Skin of body (tissue), 1 donor: ENCODE measurements at regions not wholly inside any gene's neighbourhood (a gene's known extent, or its start where the extent isn't known, plus 50 kb on each side); places are given as distances from the start of the nearest gene placed in this dataset.

Experiments used
- DNase-seq: peaks from one replicate; lab custom pipeline; 2025; lab: John Stamatoyannopoulos, UW

DNA sequence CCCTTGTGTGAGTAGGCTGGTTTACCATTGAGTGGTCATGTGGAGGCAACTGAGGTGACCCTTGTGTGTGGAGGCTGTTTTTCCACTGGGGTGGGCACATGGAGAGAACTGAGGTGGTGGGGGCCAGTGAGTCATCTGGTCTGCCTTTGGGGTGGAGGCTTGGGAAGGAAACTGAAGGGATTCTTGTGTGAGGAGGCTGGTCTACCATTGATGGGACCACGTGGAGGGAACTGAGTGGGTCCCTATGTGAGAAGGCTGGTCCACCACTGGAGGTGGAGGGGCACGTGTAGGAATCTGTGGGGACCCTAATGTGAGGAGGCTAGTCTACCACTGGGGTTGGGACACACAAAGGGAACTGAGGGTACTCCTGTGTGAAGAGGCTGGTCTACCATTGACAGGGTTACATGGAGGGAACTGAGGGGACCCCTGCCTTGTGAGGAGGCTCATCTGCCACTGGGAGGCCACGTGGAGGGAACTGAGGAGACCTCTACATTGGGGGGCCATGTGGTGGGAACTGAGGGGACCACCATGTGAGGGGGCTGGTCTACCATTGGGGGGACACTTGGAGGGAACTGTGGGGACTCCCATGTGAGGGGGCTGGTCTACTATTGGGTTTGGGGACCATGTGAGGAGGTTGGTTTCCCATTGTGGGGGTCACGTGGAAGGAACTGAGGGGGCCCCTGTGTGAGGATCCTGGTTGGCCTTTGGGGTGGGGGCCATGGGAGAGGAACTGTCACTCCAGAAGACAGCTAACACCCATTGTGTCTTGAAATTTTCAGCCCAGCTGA lies 164.5 kb downstream of the WNT7A start:
- DNase-seq = no peak

DNA sequence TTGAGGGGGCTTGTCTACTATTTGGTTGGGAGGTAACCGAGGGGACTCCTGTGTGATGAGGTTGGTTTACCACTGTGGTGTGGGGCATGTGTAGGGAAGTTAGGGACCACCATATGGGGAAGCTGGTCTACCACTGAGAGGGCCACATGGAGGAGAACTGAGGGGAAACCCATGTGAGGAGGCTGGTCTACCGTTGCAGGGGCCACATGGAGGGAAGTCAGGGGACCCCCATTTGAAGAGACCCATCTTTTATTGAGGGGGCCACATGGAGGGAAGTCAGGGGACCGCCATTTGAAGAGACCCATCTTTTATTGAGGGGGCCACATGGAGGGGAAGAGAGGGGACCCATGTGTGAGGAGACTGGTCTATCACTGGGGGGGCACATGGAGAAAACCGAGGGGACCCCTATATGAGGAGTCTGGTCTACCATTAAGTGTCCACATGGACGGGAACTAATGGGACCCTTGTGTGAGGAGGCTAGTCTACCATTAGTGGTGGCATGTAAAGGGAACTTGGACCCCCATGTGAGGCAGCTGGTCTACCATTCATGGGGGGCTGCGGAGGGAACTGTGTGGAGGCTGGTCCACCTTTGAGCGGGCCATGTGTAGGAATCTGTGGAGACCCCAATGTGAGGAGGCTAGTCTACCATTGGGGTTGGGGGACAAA lies 165.5 kb downstream of the FBLN2 start:
- DNase-seq = no peak

DNA sequence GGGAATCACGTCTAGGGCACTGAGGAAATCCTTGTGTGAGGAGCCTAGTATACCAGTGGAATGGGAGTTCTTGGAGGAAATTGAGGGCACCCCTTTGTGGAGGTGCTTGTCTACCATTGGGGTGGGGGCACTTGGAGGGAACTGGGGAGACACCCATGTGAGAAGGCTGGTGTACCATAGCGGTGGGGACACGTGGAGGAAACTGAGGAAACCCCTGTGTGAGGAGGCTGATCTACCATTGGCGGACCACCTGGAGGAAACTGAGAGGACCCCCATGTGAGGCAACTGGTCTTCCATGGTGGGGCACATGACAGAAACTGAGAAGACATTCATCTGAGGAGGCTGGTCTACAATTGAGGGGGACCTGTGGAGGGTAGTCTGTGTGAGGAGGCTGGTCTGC lies 164.5 kb downstream of the FBLN2 start:
- DNase-seq = no peak

DNA sequence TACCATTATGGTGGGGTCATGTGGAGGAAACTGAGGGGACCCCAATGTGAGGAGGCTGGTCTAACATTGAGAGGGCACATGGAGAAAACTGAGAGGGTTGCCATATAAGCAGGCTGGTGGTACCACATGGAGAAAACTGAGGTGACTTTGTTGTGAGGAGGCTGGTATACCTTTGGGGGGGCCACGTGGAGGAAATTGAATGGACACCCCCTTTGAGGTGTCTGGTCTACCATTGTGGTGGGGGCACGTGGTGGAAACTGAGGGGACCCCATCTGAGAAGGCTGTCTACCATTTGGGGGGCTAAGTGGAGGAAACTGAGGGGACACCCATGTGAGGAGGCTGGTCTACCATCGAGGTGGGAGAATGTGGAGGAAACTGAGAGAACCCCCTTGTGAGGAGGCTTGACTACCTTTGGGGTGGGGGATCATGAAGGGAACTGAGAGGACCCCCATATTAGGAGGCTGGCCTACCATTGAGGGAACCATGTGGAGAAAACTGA lies 163.8 kb downstream of the FBLN2 start:
- no peak for DNase-seq

DNA sequence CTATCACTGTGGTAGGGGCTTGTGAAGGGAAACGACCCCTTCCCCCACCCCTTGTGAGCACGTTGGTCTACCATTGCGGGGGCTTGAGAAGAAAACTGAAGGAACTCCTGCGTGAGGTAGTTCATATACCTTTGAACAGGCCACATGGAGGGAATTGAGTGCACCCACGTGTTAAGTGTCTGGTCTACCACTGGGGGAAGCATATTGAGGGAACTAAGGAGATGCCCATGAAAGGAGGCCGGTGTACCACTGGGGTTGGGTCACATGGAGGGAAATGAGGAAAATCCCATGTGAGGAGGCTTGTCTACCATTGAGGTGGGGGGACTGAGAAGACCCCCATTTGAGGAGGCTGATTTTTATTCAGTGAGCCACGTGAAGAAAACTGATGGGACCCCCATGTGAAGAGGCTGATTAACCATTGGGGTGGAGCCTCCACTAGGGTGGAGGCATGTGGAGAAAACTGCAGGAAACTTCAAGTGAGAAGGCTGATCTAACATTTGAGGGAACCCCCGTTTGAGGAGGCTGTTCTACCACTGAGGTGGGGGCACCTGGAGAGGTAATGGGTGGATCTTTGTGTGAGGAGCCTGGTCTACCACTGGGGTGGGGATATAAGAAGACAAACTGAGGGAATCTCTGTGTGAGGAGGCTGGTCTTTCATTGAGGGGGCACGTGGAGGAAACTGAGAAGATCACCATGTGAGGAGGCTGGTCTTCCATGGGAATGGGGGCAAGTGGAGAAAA lies 163.2 kb downstream of the FBLN2 start:
- no peak for DNase-seq

DNA sequence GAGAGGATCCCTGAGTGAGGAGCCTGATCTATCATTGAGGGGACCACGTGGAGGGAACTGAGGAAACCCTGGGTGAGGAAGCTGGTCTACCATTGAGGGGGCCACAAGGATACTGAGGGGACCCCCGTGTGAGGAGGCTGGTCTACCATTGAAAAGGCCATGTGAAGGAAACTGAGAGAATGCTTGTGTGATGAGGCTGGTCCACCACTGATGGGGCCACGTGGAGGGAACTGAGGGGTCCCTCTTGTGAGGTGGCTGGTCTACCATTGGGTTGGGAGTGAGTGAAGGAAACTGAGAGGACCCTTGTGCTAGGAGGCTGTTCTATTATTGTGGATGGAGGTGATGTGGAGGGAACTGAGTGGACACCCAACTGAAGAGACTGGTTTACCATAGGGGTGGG lies 161.3 kb downstream of the FBLN2 start:
- DNase-seq = no peak

DNA sequence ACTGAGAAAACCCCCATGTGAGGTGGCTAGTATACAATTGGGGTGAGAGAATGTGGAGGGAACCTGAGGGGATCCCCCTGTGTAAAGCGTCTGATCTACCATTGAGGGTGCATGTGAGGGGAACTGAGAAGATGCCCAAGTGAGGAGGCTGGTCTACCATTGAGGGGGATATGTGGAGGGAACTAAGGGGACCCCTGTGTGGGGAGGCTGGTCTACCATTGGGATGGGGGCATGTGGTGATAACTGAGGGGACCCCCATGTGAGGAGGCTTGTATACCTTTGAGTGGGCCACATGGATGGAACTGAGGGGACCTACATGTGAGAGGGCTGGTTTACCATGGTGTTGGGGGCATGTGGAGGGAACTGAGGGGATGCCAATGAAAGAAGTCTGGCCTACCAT lies 160.8 kb downstream of the FBLN2 start:
- DNase-seq = no peak

DNA sequence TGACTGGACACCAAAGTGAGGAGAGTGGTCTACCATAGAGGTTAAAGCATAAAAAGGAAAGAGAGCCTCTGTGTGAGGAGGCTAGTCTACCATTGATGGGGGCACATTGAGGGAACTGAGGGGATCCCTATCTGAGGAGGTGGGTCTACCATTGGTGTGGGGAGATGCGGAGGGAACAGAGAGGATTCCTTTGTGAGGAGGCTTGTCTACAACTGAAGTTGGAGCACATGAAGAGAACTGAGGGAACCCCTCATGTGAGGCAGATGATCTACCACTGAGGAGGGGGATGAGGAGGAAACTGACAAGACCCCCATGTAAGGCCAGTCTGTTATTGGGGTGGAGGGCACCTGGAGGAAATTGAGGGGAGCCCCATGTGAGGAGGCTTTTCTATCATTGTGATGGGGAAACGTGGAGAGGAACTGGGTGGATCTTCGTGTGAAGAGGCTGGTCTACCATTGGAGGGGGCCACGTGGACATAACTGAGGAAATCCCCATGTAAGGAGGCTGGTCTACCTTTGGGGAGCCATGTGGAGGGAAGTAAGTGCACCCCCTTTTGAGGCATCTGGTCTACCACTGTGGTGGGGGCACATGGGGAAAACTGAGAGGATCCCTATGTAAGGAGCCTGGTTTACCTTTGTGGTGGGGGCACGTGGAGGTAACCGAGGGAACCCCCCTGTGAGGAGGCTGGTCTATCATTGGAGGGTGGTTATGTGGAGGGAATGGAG lies 160.1 kb downstream of the FBLN2 start:
- no peak for DNase-seq

DNA sequence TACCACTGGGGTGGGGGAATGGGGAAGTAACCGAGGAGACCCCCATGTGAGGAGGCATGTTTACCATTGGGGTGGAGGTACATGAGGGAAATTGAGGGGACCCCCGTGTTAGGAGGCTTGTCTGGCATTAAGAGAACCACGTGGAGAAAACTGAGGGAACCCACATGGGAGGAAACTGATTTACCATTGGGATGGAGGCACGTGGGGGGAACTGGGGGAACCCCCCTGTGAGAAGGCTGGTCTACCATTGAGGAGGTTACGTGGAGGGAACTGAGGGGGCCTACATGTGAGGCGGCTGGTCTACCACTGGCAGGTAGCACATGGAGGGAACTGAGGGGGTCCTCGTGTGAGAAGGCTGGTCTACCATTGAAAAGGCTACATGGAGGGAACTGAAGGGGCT lies 159.4 kb downstream of the FBLN2 start:
- DNase-seq = no peak

DNA sequence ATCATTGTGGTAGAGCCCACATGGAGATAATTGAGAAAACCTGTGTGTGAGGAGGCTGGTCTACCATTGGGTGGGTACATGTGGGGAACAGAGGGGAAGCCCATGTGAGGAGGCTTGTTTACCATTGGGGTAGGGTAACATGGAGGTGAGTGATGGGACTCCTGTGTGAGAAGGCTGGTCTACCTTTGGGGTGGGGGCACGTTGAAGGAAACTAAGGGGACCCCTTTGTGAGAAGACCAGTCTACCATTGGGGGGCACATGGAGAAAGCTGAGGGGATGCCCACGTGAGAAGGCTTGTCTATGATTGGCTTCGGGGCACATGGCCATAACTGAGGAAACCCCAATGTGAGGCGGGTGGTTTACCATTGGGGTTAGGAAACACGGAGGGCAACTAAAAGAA lies 158.5 kb downstream of the FBLN2 start:
- DNase-seq = no peak

DNA sequence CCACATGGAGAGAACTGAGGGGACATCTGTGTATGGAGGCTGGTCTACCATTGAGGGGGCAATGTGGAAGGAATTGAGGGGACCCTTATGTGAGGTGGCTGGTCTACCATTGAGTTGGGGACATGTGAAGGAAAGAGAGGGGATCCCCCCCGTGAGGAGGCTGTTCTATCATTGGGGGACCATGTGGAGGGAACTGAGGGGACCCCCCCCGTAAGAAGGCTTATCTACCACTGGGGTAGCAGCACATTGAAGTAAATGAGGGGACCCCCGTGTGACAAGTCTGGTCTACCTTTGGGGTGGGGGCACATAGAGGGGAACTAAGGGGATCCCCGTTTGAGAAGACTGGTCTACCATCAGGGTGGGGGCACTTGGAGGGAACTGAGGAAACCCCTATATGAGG lies 158.0 kb downstream of the FBLN2 start:
- no peak for DNase-seq

DNA sequence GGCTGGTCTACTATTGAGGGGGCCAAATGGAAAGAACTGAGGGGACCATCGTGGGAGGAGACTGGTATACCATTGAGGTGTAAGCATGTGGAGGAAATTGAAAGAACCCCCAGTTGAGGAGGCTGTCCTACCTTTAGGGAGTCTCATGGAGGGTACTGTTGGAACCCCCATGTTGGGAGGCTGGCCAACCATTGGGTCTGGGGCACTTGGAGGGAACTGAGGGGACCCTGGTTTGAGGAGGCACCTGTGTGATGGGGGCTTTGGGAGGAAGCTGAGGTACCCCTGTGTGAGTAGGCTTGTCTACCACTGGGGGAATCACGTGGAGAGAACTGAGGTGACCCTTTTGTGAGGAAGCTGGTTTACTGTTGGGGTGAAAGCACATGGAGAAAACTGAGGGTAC lies 157.5 kb downstream of the FBLN2 start:
- DNase-seq = no peak

DNA sequence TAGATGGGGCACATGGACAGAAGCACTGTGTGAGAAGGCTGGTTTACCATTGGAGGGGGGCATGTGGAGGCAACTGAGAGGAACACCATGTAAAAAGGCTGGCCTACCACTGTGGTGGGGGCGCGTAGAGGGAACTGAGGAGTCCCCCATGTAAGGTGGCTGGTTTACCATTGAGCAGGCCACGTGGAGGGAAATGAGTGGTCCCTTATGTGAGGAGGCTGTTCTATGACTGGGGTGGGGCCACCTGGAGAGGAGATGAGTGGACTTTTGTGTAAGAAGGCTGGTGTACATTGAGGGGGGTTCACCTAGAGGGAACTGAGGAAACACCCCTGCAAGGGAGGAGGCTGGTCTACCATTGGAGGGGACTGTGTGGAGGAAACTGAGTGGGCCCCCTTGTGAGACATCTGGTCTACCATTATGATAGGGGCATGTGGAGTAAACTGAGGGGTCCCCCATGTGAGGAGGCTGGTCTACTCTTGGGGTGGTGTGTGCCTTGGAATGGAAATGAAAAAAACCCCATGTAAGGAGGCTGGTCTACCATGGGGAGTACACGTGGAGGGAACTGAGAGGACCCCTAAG lies 156.9 kb downstream of the FBLN2 start:
- no peak for DNase-seq

DNA sequence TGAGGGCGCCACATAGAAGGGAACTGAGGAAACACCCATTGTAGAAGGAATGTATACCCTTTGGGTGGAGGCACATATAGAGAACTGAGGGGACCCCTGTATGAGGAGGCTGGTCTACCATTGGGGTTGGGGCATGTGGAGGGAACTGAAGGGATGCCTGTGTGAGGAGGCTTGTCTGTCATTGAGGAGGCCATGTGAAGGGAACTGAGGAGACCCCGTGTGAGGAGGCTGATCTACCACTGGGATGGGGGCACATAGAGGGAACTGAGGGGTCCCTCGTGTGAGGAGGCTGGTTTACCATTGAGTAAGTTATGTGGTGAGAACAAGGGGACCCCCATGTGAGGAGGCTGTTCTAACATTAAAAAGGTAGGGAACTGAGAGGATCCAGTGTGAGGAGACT lies 156.1 kb downstream of the FBLN2 start:
- DNase-seq = no peak

DNA sequence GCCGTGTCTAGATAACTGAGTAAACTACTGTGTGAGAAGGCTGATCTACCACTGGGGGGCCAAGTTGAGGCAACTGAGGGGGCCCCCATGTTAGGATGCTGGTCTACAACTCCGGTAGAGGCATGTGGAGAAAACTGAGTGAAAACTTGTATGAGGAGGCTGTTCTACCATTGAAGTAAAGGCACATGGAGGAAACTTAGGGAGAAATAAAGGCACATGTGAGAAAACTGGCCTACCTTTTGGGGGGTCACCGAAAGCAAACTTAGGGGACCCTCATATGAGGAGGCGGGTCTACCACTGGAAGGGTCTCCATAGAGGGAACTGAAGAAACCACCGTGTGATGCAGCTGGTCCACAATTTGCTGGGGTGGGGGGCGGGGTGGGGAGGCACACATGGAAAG lies 155.2 kb downstream of the FBLN2 start:
- DNase-seq = no peak

DNA sequence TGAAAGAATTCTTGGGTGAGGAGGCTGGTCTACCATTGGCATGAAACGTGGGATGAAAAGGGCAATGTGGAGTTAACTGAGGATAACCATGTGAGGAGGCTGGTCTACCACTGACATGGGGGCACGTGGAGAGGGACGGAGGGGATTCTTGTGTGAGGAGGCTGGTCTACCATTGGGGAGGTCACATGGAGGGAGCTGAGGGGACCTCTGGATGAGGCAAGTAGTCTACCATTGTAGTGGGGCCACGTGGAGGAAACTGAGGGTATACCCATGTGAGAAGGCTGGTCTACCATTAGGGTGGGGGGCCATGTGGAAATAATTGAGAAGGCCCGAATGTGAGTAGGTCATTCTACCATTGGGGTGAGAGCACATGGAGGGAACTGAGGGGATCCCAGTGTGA lies 154.1 kb downstream of the FBLN2 start:
- DNase-seq = no peak

DNA sequence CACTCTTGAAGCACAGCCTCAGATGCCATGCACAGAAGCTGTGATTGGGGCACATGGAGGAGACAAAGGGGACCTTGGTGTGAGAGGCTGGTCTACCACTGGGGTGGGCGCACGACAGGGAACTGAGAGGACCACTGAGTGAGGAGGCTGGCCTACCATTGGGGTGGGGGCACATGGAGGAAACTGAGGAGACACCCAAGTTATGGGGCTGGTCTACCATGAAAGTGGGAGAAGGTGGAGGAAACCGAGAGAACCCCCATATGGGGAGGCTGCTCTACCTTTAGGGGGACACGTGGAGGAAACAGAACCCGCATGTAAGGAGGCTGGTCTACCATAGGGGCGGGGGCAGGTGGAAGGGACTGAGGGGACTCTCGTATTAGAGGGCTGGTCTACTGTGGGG lies 153.4 kb downstream of the FBLN2 start:
- DNase-seq = no peak

DNA sequence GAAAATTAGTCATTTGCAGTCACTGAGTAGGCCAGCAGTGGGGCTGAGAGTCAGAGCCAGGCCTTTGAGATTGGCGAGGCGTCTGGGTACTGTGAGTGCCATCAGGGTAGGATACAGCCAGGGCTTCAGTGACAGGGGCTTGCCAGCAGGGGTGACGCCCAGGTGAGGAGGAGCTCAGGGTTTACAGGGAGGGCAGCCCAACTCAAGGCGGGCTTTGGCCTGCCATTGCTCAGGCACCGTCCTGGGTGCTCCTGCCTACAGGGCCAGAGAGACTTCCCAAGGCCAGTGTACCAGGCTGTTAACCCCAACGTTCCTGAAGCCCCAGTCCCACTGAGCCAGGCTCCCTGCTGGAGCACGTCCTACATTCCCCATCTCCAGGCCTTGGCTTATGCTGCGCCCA lies 152.0 kb downstream of the FBLN2 start:
- DNase-seq = no peak

DNA sequence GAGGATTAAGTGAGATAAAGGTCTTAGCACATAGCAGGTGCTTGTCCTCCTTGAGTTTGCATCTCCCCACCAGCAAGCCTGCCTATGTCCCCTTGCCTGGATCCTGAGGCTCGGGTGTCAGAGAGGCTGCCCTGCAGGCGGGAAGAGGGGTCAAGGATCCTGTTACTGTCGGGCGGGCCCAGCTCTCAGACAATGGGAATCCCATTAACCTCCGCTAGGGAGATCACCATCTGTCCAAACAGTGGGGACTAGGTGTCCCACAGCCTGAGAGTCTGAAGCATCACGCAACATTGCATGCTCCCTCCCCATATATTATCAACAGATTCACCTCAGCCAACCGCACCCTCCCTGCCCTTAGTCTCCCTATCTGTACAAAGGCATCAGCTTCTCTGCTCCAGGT lies 151.4 kb downstream of the FBLN2 start:
- no peak for DNase-seq

DNA sequence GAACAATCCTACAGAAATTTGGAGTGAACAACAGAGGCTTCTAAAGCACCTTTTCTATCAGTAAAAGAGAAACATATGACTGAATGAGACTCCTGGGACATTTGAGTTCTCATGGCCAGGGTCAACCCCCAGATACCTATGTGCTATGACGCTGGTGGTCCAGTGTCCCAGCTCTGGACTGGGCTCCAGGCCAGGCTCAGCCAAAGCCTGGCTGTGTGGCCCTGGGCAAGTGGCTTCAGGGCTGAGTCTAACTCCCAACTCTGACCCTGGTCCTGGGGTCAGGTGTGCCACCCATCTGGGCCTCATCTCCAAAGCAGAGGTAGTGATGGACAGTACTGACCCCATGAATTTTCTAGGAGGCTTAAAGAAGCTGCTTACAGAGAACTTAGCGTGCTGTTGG lies 147.8 kb downstream of the FBLN2 start:
- DNase-seq = no peak

DNA sequence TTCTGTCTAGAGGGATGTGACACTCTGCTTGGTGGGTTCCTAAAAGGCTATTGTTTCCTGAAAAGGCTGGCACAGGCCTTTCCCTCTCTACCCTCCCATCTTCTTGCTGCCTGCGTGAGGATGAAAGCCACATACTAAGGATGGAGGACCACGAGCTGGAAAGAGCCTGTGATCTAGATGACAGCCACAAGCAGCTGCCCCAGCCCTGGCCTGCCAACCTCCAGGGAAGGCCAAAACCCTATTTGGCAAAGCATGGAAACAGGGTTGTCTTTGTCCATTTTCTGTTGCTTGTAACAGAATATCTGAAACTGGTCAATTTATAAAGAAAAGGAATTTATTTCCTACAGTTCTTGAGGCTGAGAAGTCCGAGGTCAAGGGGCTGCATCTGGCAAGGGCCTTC lies 144.5 kb downstream of the FBLN2 start:
- no peak for DNase-seq
